ENCODE measurements at regions not wholly inside any gene's neighbourhood (a gene's known extent, or its start where the extent isn't known, plus 50 kb on each side); places are given as distances from the start of the nearest gene placed in this dataset.

GRCh38 chr11:109735128-109735527 is 313.1 kb downstream of the C11orf87 start:
- TF ChIP-seq, protein P1, sequence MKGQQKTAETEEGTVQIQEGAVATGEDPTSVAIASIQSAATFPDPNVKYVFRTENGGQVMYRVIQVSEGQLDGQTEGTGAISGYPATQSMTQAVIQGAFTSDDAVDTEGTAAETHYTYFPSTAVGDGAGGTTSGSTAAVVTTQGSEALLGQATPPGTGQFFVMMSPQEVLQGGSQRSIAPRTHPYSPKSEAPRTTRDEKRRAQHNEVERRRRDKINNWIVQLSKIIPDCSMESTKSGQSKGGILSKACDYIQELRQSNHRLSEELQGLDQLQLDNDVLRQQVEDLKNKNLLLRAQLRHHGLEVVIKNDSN (IDR thresholded peaks at IDR 0.05) = no peak
- TF ChIP-seq, protein P2, sequence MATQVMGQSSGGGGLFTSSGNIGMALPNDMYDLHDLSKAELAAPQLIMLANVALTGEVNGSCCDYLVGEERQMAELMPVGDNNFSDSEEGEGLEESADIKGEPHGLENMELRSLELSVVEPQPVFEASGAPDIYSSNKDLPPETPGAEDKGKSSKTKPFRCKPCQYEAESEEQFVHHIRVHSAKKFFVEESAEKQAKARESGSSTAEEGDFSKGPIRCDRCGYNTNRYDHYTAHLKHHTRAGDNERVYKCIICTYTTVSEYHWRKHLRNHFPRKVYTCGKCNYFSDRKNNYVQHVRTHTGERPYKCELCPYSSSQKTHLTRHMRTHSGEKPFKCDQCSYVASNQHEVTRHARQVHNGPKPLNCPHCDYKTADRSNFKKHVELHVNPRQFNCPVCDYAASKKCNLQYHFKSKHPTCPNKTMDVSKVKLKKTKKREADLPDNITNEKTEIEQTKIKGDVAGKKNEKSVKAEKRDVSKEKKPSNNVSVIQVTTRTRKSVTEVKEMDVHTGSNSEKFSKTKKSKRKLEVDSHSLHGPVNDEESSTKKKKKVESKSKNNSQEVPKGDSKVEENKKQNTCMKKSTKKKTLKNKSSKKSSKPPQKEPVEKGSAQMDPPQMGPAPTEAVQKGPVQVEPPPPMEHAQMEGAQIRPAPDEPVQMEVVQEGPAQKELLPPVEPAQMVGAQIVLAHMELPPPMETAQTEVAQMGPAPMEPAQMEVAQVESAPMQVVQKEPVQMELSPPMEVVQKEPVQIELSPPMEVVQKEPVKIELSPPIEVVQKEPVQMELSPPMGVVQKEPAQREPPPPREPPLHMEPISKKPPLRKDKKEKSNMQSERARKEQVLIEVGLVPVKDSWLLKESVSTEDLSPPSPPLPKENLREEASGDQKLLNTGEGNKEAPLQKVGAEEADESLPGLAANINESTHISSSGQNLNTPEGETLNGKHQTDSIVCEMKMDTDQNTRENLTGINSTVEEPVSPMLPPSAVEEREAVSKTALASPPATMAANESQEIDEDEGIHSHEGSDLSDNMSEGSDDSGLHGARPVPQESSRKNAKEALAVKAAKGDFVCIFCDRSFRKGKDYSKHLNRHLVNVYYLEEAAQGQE (IDR thresholded peaks at IDR 0.05; ENCODE audit: low read depth) = no peak
- no peak for TF ChIP-seq TCF12 (IDR thresholded peaks at IDR 0.05; ENCODE audit: low read depth)
- no peak for TF ChIP-seq ZBTB7A (IDR thresholded peaks at IDR 0.05; ENCODE audit: low read depth)
- no peak for TF ChIP-seq FOXM1 (IDR thresholded peaks at IDR 0.05; ENCODE audit: borderline replicate concordance, low read depth)

- TF ChIP-seq FOXM1 (IDR thresholded peaks at IDR 0.05; ENCODE audit: borderline replicate concordance, low read depth) (no peak), NFIC (IDR thresholded peaks at IDR 0.05) (no peak), EGR1 (IDR thresholded peaks at IDR 0.05) (no peak), ZBTB7A (IDR thresholded peaks at IDR 0.05; ENCODE audit: low read depth) (no peak), TAF1 (IDR thresholded peaks at IDR 0.05; ENCODE audit: low read depth) (no peak), EP300 (IDR thresholded peaks at IDR 0.05; ENCODE audit: borderline replicate concordance) (no peak), RAD21 (IDR thresholded peaks at IDR 0.05; ENCODE audit: low read depth) (no peak)
- TF ChIP-seq, protein P2 (IDR thresholded peaks at IDR 0.05; ENCODE audit: low read depth) = no peak
- TF ChIP-seq, protein P1 (IDR thresholded peaks at IDR 0.05) = no peak
These were observed 317.4 kb downstream of the C11orf87 start for GRCh38 chr11:109739379-109739778.

DNA sequence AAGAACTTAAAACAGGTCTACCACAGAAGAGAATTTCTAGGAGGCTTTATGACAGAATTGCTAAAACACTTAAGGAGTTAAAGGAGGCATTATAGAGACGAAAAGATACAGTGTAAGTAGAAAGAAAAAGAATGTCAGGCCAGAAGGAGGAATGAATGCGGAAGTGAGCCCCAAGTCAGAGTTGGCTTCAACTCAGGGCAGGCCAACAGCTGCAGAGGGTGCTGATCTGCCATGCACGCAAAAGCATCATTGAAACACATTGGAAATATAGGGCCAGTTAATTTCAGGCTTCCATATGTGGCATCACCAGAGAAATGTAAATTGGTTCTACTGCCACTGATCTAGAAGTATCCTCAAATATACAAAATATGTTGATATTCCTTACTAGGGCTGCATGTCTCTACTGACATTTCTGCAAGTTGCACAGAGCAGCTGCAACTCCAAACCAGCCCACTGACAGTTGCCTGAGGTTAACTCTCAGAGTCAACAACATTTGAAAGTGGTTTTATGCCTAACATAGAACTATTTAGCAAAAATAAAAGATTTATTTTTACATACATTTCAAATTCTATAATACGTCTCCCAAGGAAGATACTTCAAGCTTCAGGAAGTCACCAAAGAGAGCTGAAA is 324.1 kb downstream of the C11orf87 start:
- TF ChIP-seq, protein P1 (IDR thresholded peaks at IDR 0.05) = no peak
- TF ChIP-seq CEBPB (IDR thresholded peaks at IDR 0.05) (no peak), RAD21 (IDR thresholded peaks at IDR 0.05; ENCODE audit: low read depth) (no peak), TAF1 (IDR thresholded peaks at IDR 0.05; ENCODE audit: low read depth) (no peak), ZBTB7A (IDR thresholded peaks at IDR 0.05; ENCODE audit: low read depth) (no peak), TEAD4 (IDR thresholded peaks at IDR 0.05) (no peak), YY1 (IDR thresholded peaks at IDR 0.05; ENCODE audit: low read depth) (no peak), EP300 (IDR thresholded peaks at IDR 0.05; ENCODE audit: borderline replicate concordance) (no peak), NFIC (IDR thresholded peaks at IDR 0.05) (no peak), TCF12 (IDR thresholded peaks at IDR 0.05; ENCODE audit: low read depth) (no peak), EGR1 (IDR thresholded peaks at IDR 0.05) (no peak), CREB1 (IDR thresholded peaks at IDR 0.05; ENCODE audit: low read depth) (no peak), FOXM1 (IDR thresholded peaks at IDR 0.05; ENCODE audit: borderline replicate concordance, low read depth) (no peak)
- TF ChIP-seq, protein P3, sequence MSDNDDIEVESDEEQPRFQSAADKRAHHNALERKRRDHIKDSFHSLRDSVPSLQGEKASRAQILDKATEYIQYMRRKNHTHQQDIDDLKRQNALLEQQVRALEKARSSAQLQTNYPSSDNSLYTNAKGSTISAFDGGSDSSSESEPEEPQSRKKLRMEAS (IDR thresholded peaks at IDR 0.05) = no peak
- TF ChIP-seq, protein P2 (IDR thresholded peaks at IDR 0.05; ENCODE audit: low read depth) = no peak

GRCh38 chr11:109747839-109748238 is 325.8 kb downstream of the C11orf87 start:
- no peak for TF ChIP-seq CEBPB (IDR thresholded peaks at IDR 0.05)
- TF ChIP-seq NFIC (IDR thresholded peaks at IDR 0.05) = no peak
- TF ChIP-seq EGR1 (IDR thresholded peaks at IDR 0.05) = no peak

DNA sequence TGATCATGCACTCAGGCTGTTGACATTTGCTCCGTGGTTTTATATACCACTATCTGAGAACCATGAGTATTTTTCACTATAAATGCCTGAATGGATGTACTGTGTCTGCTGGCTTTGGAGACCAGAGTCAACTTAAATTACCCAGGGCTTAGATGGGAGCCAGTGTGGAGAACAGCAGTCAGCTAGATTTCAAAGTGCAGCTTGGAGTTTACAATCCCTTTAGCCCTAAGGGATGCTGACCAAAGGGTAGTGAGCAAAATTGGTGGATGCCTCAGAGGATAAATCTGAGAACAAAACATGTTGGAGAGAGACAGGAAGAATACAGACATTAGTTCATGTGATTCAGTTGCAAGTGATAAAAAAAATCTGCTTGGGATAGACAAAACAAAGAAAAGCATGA is 327.5 kb downstream of the C11orf87 start:
- TF ChIP-seq, protein P3 (IDR thresholded peaks at IDR 0.05) = no peak
- TF ChIP-seq, protein P1 (IDR thresholded peaks at IDR 0.05) = no peak
- TF ChIP-seq YY1 (IDR thresholded peaks at IDR 0.05; ENCODE audit: low read depth) (no peak), FOXM1 (IDR thresholded peaks at IDR 0.05; ENCODE audit: borderline replicate concordance, low read depth) (no peak), TCF12 (IDR thresholded peaks at IDR 0.05; ENCODE audit: low read depth) (no peak), RAD21 (IDR thresholded peaks at IDR 0.05; ENCODE audit: low read depth) (no peak), TEAD4 (IDR thresholded peaks at IDR 0.05) (no peak), NFIC (IDR thresholded peaks at IDR 0.05) (no peak)

All from Ishikawa (cell line).